HG03175 (cell line): ENCODE measurements at regions not wholly inside any gene's neighbourhood (a gene's known extent, or its start where the extent isn't known, plus 50 kb on each side); places are given as distances from the start of the nearest gene placed in this dataset.

ENCODE experiments used
- ATAC-seq: cut with Tn5 transposase; IDR thresholded peaks from one replicate; pipeline ENCODE4 v1.9.1; 2021; ENCODE audit warnings: mild to moderate bottlenecking, moderate library complexity; ENCODE audit not compliant: unreplicated experiment

GRCh38 chr1:47572731-47573430, 135.0 kb downstream of the FOXD2 start:
- no peak for ATAC-seq

DNA sequence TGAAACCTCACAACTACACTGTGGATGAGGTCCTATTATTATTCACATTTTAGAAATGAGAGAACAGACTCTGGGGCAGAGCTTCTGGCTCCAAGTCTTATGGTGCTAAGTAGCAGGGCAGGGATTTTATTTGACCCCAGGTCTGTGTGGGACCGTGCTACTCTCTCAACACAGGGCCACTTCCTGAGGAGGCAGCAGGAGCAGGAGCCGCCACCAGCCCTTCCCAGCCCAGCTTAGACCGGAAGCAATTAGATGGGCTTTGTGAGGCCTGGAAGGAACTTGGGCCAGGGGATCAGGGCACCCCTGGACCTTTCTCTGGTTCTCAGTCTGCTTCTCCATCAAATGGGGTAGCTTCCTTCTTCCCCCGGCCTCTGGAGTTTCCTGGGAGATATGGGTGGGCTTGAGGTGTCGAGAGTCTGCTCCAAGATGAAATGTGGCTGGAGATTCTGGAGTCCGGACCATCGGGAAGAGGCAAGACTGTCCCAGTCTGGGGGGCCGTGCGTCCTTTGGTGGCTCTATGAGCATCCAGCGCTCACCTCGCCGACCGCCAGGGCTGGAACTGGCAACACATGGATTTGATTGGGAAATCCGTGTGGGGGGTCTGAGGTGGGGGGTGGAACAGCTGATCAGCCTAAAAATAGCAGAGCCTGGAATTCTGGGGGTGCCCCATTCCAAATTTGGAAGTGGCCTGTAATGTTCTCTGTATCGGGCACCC, 136.8 kb downstream of the FOXD2 start:
- ATAC-seq, result no peak

- no peak for ATAC-seq
Observed at GRCh38 chr1:47575855-47576757, 138.3 kb downstream of the FOXD2 start.

GRCh38 chr1:47576758-47577115, 138.9 kb downstream of the FOXD2 start:
- no peak for ATAC-seq

DNA sequence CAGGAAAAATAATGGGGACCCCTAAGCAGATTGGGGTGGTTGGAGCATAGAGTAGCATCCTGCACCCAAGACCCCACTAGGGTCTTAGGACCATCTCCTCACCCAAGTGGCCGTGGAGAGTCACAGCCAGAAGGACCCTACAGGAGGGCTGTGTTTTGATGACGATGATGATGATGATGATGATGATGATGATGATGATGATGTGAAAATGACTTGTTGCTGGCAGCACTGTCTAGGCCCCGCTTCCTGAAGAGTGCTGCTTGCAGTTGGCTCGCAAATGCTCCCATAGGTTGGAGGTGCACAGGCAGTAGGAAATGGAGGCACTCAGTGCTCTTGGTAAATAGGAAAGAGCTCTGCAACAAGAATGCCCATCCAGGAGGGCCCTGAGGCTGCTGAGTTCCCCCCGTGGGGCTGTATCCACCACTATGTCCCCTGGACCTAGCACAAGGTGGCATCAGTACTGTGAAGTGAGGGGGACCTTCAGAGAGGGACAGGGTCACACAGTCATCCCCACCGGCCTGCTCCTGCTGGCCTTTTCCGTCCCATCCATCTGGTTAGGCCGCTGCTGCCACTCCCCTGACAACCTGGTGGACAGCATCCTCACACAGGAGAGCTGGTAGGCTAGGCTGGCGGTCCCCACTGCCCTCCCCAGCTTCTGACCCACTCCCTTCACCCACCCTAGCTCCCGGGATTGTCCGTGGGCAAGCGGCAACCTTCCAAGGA, 139.6 kb downstream of the FOXD2 start:
- ATAC-seq, result no peak

- no peak for ATAC-seq
Observed at GRCh38 chr1:47578026-47578720, 140.3 kb downstream of the FOXD2 start.

GRCh38 chr1:47578721-47579419, 141.0 kb downstream of the FOXD2 start:
- no peak for ATAC-seq

DNA sequence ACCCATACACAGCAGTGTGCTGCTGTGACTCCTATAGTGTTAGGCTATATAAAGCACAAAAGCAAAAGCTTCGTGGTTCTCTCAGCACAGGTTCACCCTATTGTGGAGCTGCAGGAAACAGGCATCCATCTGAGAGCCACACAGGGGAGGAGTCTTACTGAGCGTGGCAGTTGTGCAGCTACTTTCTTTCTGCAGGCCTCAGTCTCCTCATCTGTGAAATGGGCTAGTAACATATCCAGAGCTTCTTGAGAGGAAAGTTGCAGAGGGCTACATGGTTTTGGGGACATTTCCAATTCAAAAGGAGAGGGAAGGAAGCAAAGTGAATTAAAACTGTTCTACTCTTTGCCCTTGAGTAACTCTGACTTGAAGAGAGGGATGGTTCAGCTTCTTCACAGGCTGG, 142.0 kb downstream of the FOXD2 start:
- no peak for ATAC-seq

- ATAC-seq, result no peak
Observed at GRCh38 chr1:47580451-47580995, 142.7 kb downstream of the FOXD2 start.

DNA sequence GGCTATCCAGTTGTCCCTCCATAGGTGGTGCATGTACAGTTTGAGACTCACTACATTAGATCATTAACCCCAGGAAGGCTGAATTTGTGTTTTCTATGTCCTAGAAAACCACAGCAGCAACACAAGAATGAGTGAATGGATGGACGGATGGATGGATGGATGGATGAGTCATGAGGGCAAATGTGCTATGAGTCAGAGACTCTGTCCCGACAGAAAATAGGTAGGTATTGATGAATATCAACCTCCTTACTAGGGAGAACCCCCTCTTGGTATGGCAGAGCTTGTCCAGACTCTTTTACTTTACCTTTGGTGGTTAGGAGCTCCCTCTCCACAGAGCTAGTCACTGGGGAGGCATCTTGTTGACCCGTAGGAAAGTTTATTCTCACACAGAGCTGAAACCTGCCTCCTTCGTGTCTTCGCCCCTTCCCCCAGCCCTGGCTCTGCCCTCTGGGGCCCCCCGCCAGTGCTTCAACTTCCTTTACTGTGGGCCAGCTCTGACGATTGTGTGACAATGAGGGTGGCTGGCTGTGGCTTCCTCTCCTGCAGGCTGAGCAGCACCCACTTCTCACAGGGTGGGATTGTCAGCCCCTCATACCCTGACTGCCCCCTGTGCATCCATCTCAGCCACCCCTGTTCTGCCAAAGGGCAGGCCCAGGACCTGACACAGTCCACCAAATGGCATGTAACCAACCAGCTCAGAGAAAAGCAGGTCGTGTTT, 145.2 kb downstream of the FOXD2 start:
- no peak for ATAC-seq

DNA sequence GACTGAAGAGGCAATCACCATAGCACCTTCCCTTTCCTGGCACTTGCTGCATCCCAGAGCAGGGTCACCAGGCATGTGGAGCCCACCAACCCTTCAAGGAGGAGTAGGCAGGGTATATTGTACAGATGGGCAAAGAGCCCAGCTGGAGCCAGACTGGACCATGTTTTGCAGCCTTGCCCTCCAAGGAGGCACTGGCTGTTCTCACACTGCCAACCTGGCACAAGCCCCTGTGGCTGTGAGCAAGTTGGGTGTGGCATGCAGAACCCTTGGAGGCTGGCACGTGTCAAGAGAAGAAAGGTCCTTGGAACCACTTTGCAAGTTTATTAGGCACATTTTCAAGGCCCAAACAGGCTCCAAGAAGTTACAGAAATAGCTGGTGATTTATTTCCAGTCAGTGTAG, 146.4 kb downstream of the FOXD2 start:
- no peak for ATAC-seq

GRCh38 chr1:47585141-47585902, 147.5 kb downstream of the FOXD2 start:
- no peak for ATAC-seq

DNA sequence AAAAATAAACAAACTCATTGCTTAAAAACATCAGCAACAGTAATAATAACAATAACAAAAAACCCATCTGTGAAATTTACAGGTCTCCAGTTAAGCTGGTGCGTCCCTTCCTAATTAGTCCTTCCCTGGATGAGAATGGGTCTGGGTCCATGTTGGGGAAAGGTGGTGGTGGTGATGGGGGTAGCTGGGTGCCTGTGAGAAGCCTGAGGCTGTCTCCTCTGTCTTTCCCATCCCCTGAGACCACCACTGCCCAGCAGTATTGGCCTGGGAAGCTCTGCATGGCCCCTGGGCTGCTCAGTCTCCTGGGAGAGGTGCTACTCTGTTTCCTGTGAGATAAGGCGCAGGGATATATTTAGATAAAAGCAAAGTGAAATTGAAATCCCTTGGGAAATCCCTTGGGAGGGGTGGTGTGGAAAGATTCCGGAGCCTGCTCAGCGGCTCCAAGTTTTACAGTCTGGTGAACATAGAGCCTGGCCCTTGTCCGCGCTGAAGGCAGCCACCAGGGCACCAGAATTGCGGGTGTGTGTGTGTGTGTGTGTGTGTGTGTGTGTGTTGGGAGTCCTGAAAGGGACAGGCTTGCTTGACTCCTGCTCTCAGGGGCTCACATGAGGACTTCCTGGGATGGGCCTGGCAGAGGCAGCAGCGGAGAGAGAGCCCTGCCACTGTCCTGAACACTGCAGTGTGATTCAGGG, 150.2 kb downstream of the FOXD2 start:
- ATAC-seq, result no peak

DNA sequence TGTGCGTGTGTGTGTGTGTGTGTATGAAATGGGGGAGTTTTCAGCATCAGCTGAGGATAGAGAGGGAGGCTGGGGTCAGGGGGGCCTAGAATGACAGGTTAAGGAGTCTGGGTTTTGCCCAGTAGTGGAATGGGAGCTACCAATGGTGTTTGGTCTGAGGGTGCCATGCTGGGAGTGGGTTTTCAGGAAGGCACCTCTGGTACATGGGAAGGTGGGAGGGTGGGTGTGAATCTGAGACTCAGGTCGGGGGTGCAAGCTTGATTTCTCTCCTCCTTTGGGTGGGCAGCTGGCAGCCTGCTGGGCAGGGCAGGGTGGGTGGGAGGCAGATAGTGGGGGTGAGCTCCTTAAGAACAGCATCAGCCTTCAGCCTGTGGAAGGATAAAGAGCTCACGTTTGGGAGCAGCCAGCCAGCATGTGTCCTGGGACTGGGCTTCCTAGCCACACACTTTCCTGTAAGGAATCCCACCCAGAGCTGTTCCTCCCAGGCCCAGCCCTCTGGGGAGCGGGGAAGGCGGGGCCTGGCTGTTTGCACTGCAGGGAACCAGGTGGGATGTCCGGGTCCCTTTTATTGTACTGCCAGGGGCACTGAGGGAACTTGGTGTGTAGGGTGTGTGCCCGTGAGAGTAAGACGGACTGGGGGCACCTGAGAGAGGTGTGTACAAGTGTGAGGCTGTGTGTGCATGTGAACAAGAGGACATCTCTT, 152.8 kb downstream of the FOXD2 start:
- no peak for ATAC-seq

GRCh38 chr1:47591801-47592200, 154.0 kb downstream of the FOXD2 start:
- no peak for ATAC-seq

- no peak for ATAC-seq
Observed at GRCh38 chr1:47592296-47593012, 154.6 kb downstream of the FOXD2 start.
